HG03442 (cell line): ENCODE measurements at regions not wholly inside any gene's neighbourhood (a gene's known extent, or its start where the extent isn't known, plus 50 kb on each side); places are given as distances from the start of the nearest gene placed in this dataset.
"Not testable (repeated sequence)": the region's sequence is repeated elsewhere in the genome, so short reads cannot be mapped to it uniquely, and the experiment has no call there.

Experiments used
- ATAC-seq: cut with Tn5 transposase; IDR thresholded peaks from one replicate; pipeline ENCODE4 v1.9.1; 2021; ENCODE audit warnings: mild to moderate bottlenecking, moderate library complexity; ENCODE audit not compliant: unreplicated experiment

- ATAC-seq: not testable (repeated sequence)
Observed at GRCh38 chr2:111282162-111282561, 161.4 kb downstream of the BCL2L11 start.

- not testable (repeated sequence) for ATAC-seq
Observed at GRCh38 chr2:111287646-111288568, 167.2 kb downstream of the BCL2L11 start.

- not testable (repeated sequence) for ATAC-seq
Observed at GRCh38 chr2:111290370-111290769, 169.7 kb downstream of the BCL2L11 start.

GRCh38 chr2:111291566-111291965 lies 170.9 kb downstream of the BCL2L11 start:
- ATAC-seq: not testable (repeated sequence)

- ATAC-seq: not testable (repeated sequence)
Observed at GRCh38 chr2:111292232-111292968, 171.7 kb downstream of the BCL2L11 start.

- not testable (repeated sequence) for ATAC-seq
Observed at GRCh38 chr2:111294699-111295098, 174.0 kb downstream of the BCL2L11 start.

- ATAC-seq: not testable (repeated sequence)
Observed at GRCh38 chr2:111296122-111296804, 175.5 kb downstream of the BCL2L11 start.

- ATAC-seq: not testable (repeated sequence)
Observed at GRCh38 chr2:111297128-111297527, 176.4 kb downstream of the BCL2L11 start.

GRCh38 chr2:111298927-111299326 lies 178.2 kb downstream of the BCL2L11 start:
- ATAC-seq: not testable (repeated sequence)

- ATAC-seq: not testable (repeated sequence)
Observed at GRCh38 chr2:111299635-111300034, 178.9 kb downstream of the BCL2L11 start.

- ATAC-seq: not testable (repeated sequence)
Observed at GRCh38 chr2:111301677-111302076, 181.0 kb downstream of the BCL2L11 start.

GRCh38 chr2:111302397-111303218 lies 181.9 kb downstream of the BCL2L11 start:
- not testable (repeated sequence) for ATAC-seq

- ATAC-seq: not testable (repeated sequence)
Observed at GRCh38 chr2:111307302-111307701, 186.6 kb downstream of the BCL2L11 start.

- not testable (repeated sequence) for ATAC-seq
Observed at GRCh38 chr2:111309231-111310075, 188.7 kb downstream of the BCL2L11 start.

GRCh38 chr2:111310395-111310794 lies 189.7 kb downstream of the BCL2L11 start:
- ATAC-seq: not testable (repeated sequence)

- ATAC-seq: not testable (repeated sequence)
Observed at GRCh38 chr2:111311568-111311967, 190.9 kb downstream of the BCL2L11 start.

- not testable (repeated sequence) for ATAC-seq
Observed at GRCh38 chr2:111312897-111313607, 192.3 kb downstream of the BCL2L11 start.

- not testable (repeated sequence) for ATAC-seq
Observed at GRCh38 chr2:111313711-111314110, 193.0 kb downstream of the BCL2L11 start.
